Spleen (tissue), 11 donors: ENCODE measurements at regions not wholly inside any gene's neighbourhood (a gene's known extent, or its start where the extent isn't known, plus 50 kb on each side); places are given as distances from the start of the nearest gene placed in this dataset.

Source experiments
- DNase-seq: peaks from one replicate; pipeline ENCODE4 v3.0.0-alpha.2; 2020
- H3K27ac ChIP-seq, 8 donors: fragments of 200-600 bp; sonication (generic) in 7 of 8; 1 replicate in 4 of 8; 2 replicates in 4 of 8; pipeline versions ENCODE4 v1.5.0 to v1.8.0; 2016 to 2021; ENCODE audit warnings: inconsistent platforms in 4 of 8, mild to moderate bottlenecking in 4 of 8, moderate library complexity in 1 of 8
- H3K27me3 ChIP-seq, 7 donors: fragments of 200-600 bp; sonication (generic) in 6 of 7; replicated peaks in 1 of 7; 1 replicate in 4 of 7; 2 replicates in 3 of 7; pipeline versions ENCODE4 v1.5.0 to v1.8.0; 2016 to 2021; ENCODE audit warnings: inconsistent platforms in 3 of 7, mild to moderate bottlenecking in 1 of 7
- H3K36me3 ChIP-seq, 6 donors: fragments of 200-600 bp; sonication (generic) in 5 of 6; 1 replicate in 4 of 6; 2 replicates in 2 of 6; pipeline versions ENCODE4 v1.5.0 to v1.8.0; 2016 to 2021; ENCODE audit warnings: inconsistent platforms in 2 of 6
- H3K4me1 ChIP-seq, 6 donors: fragments of 200-600 bp; sonication (generic) in 5 of 6; 1 replicate in 3 of 6; 2 replicates in 3 of 6; pipeline versions ENCODE4 v1.5.0 to v1.8.0; 2016 to 2021; ENCODE audit warnings: inconsistent platforms in 3 of 6
- H3K4me3 ChIP-seq, 8 donors: fragments of 200-600 bp; sonication (generic) in 7 of 8; 1 replicate in 4 of 8; 2 replicates in 4 of 8; pipeline versions ENCODE4 v1.5.0 to v1.8.0; 2016 to 2021; ENCODE audit warnings: inconsistent platforms in 4 of 8, mild to moderate bottlenecking in 4 of 8, moderate library complexity in 2 of 8
- H3K9me3 ChIP-seq, 8 donors: fragments of 200-600 bp; sonication (generic) in 7 of 8; 1 replicate in 4 of 8; 2 replicates in 4 of 8; pipeline versions ENCODE4 v1.5.0 to v1.8.0; 2016 to 2021; ENCODE audit warnings: inconsistent platforms in 4 of 8
- POLR2A ChIP-seq, 3 donors: fragments of 450-650 bp; IDR thresholded peaks; one replicate each; pipeline ENCODE4 v1.5.1; 2017; ENCODE audit warnings: antibody characterized with exemption in 3 of 3, mild to moderate bottlenecking in 1 of 3
- POLR2AphosphoS5 ChIP-seq, 3 donors: sonication (generic); formaldehyde crosslinking; IDR thresholded peaks; one replicate each; pipeline ENCODE4 v1.5.1; 2017; ENCODE audit warnings: antibody characterized with exemption in 3 of 3
- WGBS, 5 donors: extraction: QIAGEN DNeasy Blood & Tissue Kit in 3 of 5; methylation state at CpG; one replicate each; pipeline versions ENCODE4 v1.1.5 to v1.1.7; 2013 to 2018; 5-methylcytosine and 5-hydroxymethylcytosine counted together
- intact Hi-C: fragments of 100-400 bp; cut with DNase I; formaldehyde crosslinking; loops from one replicate; pipeline ENCODE4 v1.15.0; 2023; ENCODE audit warnings: low total_unique reads
- TF ChIP-seq, protein P1 (sequence below), 11 experiments: fragments of 200-600 bp in 7 of 11; fragments of 450-650 bp in 4 of 11; sonication (generic) in 4 of 11; IDR thresholded peaks in 8 of 11; conservative IDR thresholded peaks in 3 of 11; 1 replicate in 7 of 11; 2 replicates in 4 of 11; pipeline versions ENCODE4 v1.4.0 to v1.8.0; 2016 to 2021; ENCODE audit warnings: antibody characterized with exemption in 11 of 11, inconsistent platforms in 4 of 11, mild to moderate bottlenecking in 1 of 11
- donor health status: healthy with polysubstance abuse.
- donor health status: DM: no; HTN: no; CAD: no; lungs with moderate emphysema.
- donor health status: DM: no; HTN: no; CAD: no.
- donor health status: Bipolar disorder and iron deficiency.
- donor health status: healthy.
- donor health status: DM: no; HTN: no; CAD: no.
- donor health status: DM: yes; HTN: yes; CAD: no.

GRCh38 chr10:36073796-36074345 lies 431.8 kb upstream of the FZD8 start:
- DNase-seq, result no peak
- TF ChIP-seq, protein P1, sequence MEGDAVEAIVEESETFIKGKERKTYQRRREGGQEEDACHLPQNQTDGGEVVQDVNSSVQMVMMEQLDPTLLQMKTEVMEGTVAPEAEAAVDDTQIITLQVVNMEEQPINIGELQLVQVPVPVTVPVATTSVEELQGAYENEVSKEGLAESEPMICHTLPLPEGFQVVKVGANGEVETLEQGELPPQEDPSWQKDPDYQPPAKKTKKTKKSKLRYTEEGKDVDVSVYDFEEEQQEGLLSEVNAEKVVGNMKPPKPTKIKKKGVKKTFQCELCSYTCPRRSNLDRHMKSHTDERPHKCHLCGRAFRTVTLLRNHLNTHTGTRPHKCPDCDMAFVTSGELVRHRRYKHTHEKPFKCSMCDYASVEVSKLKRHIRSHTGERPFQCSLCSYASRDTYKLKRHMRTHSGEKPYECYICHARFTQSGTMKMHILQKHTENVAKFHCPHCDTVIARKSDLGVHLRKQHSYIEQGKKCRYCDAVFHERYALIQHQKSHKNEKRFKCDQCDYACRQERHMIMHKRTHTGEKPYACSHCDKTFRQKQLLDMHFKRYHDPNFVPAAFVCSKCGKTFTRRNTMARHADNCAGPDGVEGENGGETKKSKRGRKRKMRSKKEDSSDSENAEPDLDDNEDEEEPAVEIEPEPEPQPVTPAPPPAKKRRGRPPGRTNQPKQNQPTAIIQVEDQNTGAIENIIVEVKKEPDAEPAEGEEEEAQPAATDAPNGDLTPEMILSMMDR (IDR thresholded peaks at IDR 0.05 in 8 of 11, conservative IDR thresholded peaks at IDR 0.05 in 3 of 11), result no peak
- no peak for TF ChIP-seq POLR2AphosphoS5 (IDR thresholded peaks at IDR 0.05)
- no peak for TF ChIP-seq POLR2A (IDR thresholded peaks at IDR 0.05)
- H3K4me1 ChIP-seq, result no peaks in the 10 kb centered on the region
- intact Hi-C loops, result no loop called here
- H3K36me3 ChIP-seq, result no peaks in the 10 kb centered on the region
- H3K4me3 ChIP-seq, result no peak overlapping the region
- no peaks in the 10 kb centered on the region for H3K27me3 ChIP-seq
- peaks cover 0 to 1% (median 0%) of the 10 kb centered on the region in 8 donors for H3K9me3 ChIP-seq
- H3K27ac ChIP-seq, result no peak overlapping the region
- 47 to 88% (median 80%) methylated on average over 2 of the region's 2 CpGs for WGBS, 5 donors

- H3K36me3 ChIP-seq, result no peaks in the 10 kb centered on the region
- TF ChIP-seq POLR2A (IDR thresholded peaks at IDR 0.05) (no peak), POLR2AphosphoS5 (IDR thresholded peaks at IDR 0.05) (no peak)
- TF ChIP-seq, protein P1 (IDR thresholded peaks at IDR 0.05 in 8 of 11, conservative IDR thresholded peaks at IDR 0.05 in 3 of 11), result no peak
Measured at GRCh38 chr10:36068542-36068941, 426.4 kb upstream of the FZD8 start.

DNA sequence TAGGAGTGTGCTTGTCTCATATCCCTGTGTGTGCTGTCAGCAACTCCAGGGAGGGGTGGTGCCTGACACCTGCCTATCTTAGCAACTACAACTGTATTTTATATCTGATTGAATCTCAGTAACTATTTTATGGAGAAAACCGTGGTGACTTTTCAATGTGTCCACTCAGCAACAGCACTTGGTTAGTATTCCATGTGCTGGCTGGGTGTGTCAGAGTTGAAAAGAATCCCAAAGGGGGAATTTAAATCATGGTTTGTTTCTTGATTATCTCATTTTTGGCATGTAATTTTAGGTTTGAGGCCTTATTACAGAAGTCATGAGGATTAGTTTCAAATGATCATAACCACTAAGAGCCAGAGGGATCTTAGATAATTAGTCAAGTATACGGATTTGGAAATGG lies 425.7 kb upstream of the FZD8 start:
- Histone ChIP-seq H3K4me1 (no peaks in the 10 kb centered on the region), H3K36me3 (no peaks in the 10 kb centered on the region), H3K27ac (no peak overlapping the region), H3K4me3 (no peak overlapping the region), H3K9me3 (peaks cover 0 to 32% (median 19%) of the 10 kb centered on the region in 8 donors), H3K27me3 (no peaks in the 10 kb centered on the region)
- TF ChIP-seq POLR2A (IDR thresholded peaks at IDR 0.05), result no peak
- TF ChIP-seq, protein P1 (IDR thresholded peaks at IDR 0.05 in 8 of 11, conservative IDR thresholded peaks at IDR 0.05 in 3 of 11), result no peak
- TF ChIP-seq POLR2AphosphoS5 (IDR thresholded peaks at IDR 0.05), result no peak
- no peak for DNase-seq
- intact Hi-C loops, result no loop called here
- 64 to 89% (median 76%) methylated on average over 2 of the region's 2 CpGs for WGBS, 5 donors

More at GRCh38 chr10:36068542-36068941, 426.4 kb upstream of the FZD8 start:
- no peak overlapping the region for H3K4me3 ChIP-seq
- intact Hi-C loops, result no loop called here
- H3K27ac ChIP-seq, result no peak overlapping the region
- DNase-seq, result no peak
- H3K27me3 ChIP-seq, result no peaks in the 10 kb centered on the region
- no peaks in the 10 kb centered on the region for H3K4me1 ChIP-seq
- peaks cover 0 to 32% (median 19%) of the 10 kb centered on the region in 8 donors for H3K9me3 ChIP-seq

DNA sequence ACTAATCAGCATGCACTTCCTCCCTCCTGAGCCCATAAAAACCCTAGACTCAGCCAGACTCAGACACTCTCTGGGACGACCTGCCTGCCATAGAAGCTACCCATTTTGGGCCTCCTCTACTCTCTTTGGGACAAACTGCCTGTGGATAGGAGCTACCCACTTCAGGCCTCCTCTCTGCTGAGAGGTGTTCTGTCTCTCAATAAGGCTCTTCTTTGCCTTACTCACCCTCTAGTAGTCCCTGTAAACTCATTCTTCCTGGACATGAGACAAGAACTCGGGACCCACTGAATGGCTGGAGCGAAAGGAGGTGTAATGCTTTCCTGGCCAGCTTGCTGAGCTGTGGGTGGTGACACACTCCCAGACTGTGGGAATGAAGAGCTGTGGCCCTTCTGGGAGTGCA lies 424.8 kb upstream of the FZD8 start:
- DNase-seq, result no peak

More for the DNA sequence above, 424.8 kb upstream of the FZD8 start:
- intact Hi-C loops, result no loop called here
- Histone ChIP-seq H3K4me1 (no peaks in the 10 kb centered on the region), H3K36me3 (no peaks in the 10 kb centered on the region), H3K4me3 (no peak overlapping the region), H3K27me3 (no peaks in the 10 kb centered on the region), H3K9me3 (peaks cover 0 to 32% (median 19%) of the 10 kb centered on the region in 8 donors), H3K27ac (no peak overlapping the region)
- no peak for TF ChIP-seq POLR2AphosphoS5 (IDR thresholded peaks at IDR 0.05)
- TF ChIP-seq, protein P1 (IDR thresholded peaks at IDR 0.05 in 8 of 11, conservative IDR thresholded peaks at IDR 0.05 in 3 of 11), result no peak
- TF ChIP-seq POLR2A (IDR thresholded peaks at IDR 0.05), result no peak
- WGBS, 5 donors, result 85 to 97% (median 89%) methylated on average over 3 of the region's 3 CpGs
